NB4 (cell line): ENCODE measurements at regions not wholly inside any gene's neighbourhood (a gene's known extent, or its start where the extent isn't known, plus 50 kb on each side); places are given as distances from the start of the nearest gene placed in this dataset.

ENCODE experiments used
- DNase-seq: peaks from one replicate; pipeline ENCODE4 v3.0.0; 2010; ENCODE audit warnings: low read depth
- H3K4me3 ChIP-seq: one replicate; pipeline ENCODE4 v1.5.1; 2011; ENCODE audit warnings: mild to moderate bottlenecking, low read depth, low read length, moderate library complexity
- CTCF ChIP-seq: IDR thresholded peaks from one replicate; pipeline ENCODE4 v1.5.1; 2012; ENCODE audit warnings: low read depth, low read length
- MAX ChIP-seq: IDR thresholded peaks from 2 replicates; pipeline ENCODE4 v1.6.1; 2011; ENCODE audit warnings: low read depth, low read length
- MYC ChIP-seq: IDR thresholded peaks from 2 replicates; pipeline ENCODE4 v1.6.1; 2011; ENCODE audit warnings: low read depth, low read length
- POLR2A ChIP-seq: IDR thresholded peaks from 2 replicates; pipeline ENCODE4 v1.6.1; 2011; ENCODE audit warnings: mild to moderate bottlenecking; ENCODE audit not compliant: insufficient read length; ENCODE audit errors: extremely low read depth

- no peak for TF ChIP-seq POLR2A
- no peak for TF ChIP-seq MAX
- TF ChIP-seq CTCF, result no peak
- no peak for TF ChIP-seq MYC
- no peak for DNase-seq
- no peak overlapping the region for H3K4me3 ChIP-seq
Measured at GRCh38 chr1:164093543-164093942, 465.4 kb upstream of the PBX1 start.

- no peak overlapping the region for H3K4me3 ChIP-seq
- no peak for TF ChIP-seq MYC
- TF ChIP-seq CTCF, result no peak
- no peak for TF ChIP-seq POLR2A
- TF ChIP-seq MAX, result no peak
- DNase-seq, result no peak
Measured at GRCh38 chr1:164101802-164102201, 457.2 kb upstream of the PBX1 start.

- DNase-seq, result no peak
- no peak for TF ChIP-seq MAX
- no peak for TF ChIP-seq MYC
- TF ChIP-seq POLR2A, result no peak
- no peak for TF ChIP-seq CTCF
- H3K4me3 ChIP-seq, result no peak overlapping the region
Measured at GRCh38 chr1:164131949-164132348, 427.0 kb upstream of the PBX1 start.

GRCh38 chr1:164137273-164137925 lies 421.6 kb upstream of the PBX1 start:
- TF ChIP-seq MAX, result no peak
- no peak for TF ChIP-seq POLR2A
- TF ChIP-seq MYC, result no peak
- no peak for TF ChIP-seq CTCF
- DNase-seq, result no peak
- no peak overlapping the region for H3K4me3 ChIP-seq

GRCh38 chr1:164141797-164142196 lies 417.2 kb upstream of the PBX1 start:
- TF ChIP-seq MAX, result no peak
- no peak for TF ChIP-seq MYC
- no peak for TF ChIP-seq CTCF
- TF ChIP-seq POLR2A, result no peak
- no peak for DNase-seq
- no peak overlapping the region for H3K4me3 ChIP-seq

GRCh38 chr1:164154622-164155021 lies 404.4 kb upstream of the PBX1 start:
- H3K4me3 ChIP-seq, result no peak overlapping the region
- no peak for DNase-seq
- TF ChIP-seq MYC, result no peak
- no peak for TF ChIP-seq POLR2A
- no peak for TF ChIP-seq MAX
- TF ChIP-seq CTCF, result no peak
